Neural progenitor cell (in vitro differentiated cells): ENCODE measurements at regions not wholly inside any gene's neighbourhood (a gene's known extent, or its start where the extent isn't known, plus 50 kb on each side); places are given as distances from the start of the nearest gene placed in this dataset.

Source experiments
- DNase-seq: peaks from one replicate; pipeline ENCODE4 v3.0.0-alpha.2; 2016; ENCODE audit warnings: low spot score
- H2AFZ ChIP-seq: fragments of 200-600 bp; sonication (generic); replicated peaks from 2 replicates; pipeline ENCODE4 v1.6.1; 2016; ENCODE audit warnings: antibody characterized with exemption
- H3F3A ChIP-seq: fragments of 200-600 bp; sonication (generic); 2 replicates; pipeline ENCODE4 v1.6.1; 2016; ENCODE audit warnings: antibody characterized with exemption, low read depth
- H3K27ac ChIP-seq: fragments of 200-600 bp; sonication (generic); 2 replicates; pipeline ENCODE4 v1.5.1; 2016; ENCODE audit warnings: mild to moderate bottlenecking
- H3K27me3 ChIP-seq: fragments of 200-600 bp; sonication (generic); 2 replicates; pipeline ENCODE4 v1.6.1; 2016; ENCODE audit warnings: mild to moderate bottlenecking, moderate library complexity
- H3K36me3 ChIP-seq: fragments of 200-600 bp; sonication (generic); 2 replicates; pipeline ENCODE4 v1.5.1; 2016
- H3K4me1 ChIP-seq: fragments of 200-600 bp; sonication (generic); 2 replicates; pipeline ENCODE4 v1.6.1; 2016; ENCODE audit warnings: mixed run types
- H3K4me2 ChIP-seq: fragments of 200-600 bp; sonication (generic); 2 replicates; pipeline ENCODE4 v1.6.1; 2016
- H3K4me3 ChIP-seq: fragments of 200-600 bp; sonication (generic); 2 replicates; pipeline ENCODE4 v1.5.1; 2016
- H3K79me2 ChIP-seq: fragments of 200-600 bp; sonication (generic); 2 replicates; pipeline ENCODE4 v1.6.1; 2016; ENCODE audit warnings: low read depth
- H3K9ac ChIP-seq: fragments of 200-600 bp; sonication (generic); 2 replicates; pipeline ENCODE4 v1.6.1; 2016
- H3K9me3 ChIP-seq: fragments of 200-600 bp; sonication (generic); 2 replicates; pipeline ENCODE4 v1.5.1; 2016; ENCODE audit warnings: low read depth
- H4K20me1 ChIP-seq: fragments of 200-600 bp; sonication (generic); 2 replicates; pipeline ENCODE4 v1.6.1; 2016; ENCODE audit warnings: low read depth
- H3K27ac Mint-ChIP-seq: 3 replicates; pipeline ENCODE4 v1.8.0; 2021; ENCODE audit warnings: mixed read lengths
- H3K27me3 Mint-ChIP-seq: 2 replicates; pipeline ENCODE4 v1.8.0; 2022; ENCODE audit warnings: low read depth, mild to moderate bottlenecking, inconsistent platforms, moderate library complexity, mixed read lengths; ENCODE audit not compliant: insufficient read depth
- H3K36me3 Mint-ChIP-seq: 3 replicates; pipeline ENCODE4 v1.8.0; 2021; ENCODE audit warnings: mixed read lengths
- H3K4me1 Mint-ChIP-seq: 3 replicates; pipeline ENCODE4 v1.8.0; 2021; ENCODE audit warnings: mixed read lengths
- H3K4me3 Mint-ChIP-seq: 3 replicates; pipeline ENCODE4 v1.8.0; 2021; ENCODE audit warnings: mild to moderate bottlenecking, moderate library complexity, mixed read lengths
- H3K9me3 Mint-ChIP-seq: 3 replicates; pipeline ENCODE4 v1.8.0; 2020; ENCODE audit warnings: mixed read lengths
- EZH2 ChIP-seq: fragments of 200-600 bp; sonication (generic); IDR thresholded peaks from 2 replicates; pipeline ENCODE4 v1.6.1; 2017; ENCODE audit warnings: antibody characterized with exemption, mild to moderate bottlenecking, moderate library complexity
- EZH2phosphoT487 ChIP-seq: fragments of 200-600 bp; sonication (generic); IDR thresholded peaks from 2 replicates; pipeline ENCODE4 v1.6.1; 2017; ENCODE audit warnings: antibody characterized with exemption
- TF ChIP-seq, protein P1 (sequence below): fragments of 200-600 bp; sonication (generic); IDR thresholded peaks from 2 replicates; pipeline ENCODE4 v1.5.1; 2017; ENCODE audit warnings: antibody characterized with exemption, mild to moderate bottlenecking

DNA sequence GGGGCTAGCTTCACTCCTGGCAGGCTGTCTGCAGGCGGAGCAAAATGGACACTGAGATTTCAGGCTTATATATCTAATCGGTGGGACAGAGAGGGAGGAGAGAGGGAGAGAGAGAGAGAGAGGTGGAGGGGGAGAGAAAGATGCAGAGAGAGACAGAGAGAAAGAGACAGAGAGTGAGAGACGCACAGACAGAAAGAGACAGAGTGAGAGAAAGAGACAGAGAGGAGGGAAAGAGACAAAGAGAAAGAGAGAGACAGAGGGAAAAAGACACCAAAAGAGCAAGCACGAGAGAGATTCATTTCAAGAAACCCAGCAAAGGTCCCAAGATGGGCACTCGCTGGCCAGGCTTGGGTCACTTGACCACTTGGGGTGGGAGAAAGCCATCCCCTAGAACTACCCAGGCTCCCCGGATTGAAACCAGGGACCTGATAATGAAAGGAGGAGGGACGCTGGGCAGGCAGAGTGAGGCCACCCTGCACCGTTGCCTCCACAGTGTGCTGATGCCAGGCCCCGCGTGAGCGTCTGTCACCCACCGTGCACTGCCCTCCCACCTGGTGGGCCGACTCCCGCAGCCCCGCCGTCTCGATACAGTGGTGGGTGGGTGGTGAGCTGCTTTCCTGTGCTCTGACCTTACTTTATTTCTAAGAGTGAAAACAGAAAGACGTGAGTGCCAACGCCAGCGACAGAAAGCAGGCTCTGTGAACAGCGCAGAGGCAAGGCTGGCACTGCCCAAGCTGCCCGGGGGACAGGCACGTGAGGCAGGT lies 67.9 kb upstream of the SLCO4A1 start:
- no peak for DNase-seq
- Mint-ChIP-seq H3K36me3 (no peaks in the 10 kb centered on the region), H3K27ac (no peak overlapping the region), H3K9me3 (no peaks in the 10 kb centered on the region), H3K4me1 (peaks cover 14% of the 10 kb centered on the region), H3K4me3 (no peak overlapping the region), H3K27me3 (peaks cover 22% of the 10 kb centered on the region)
- Histone ChIP-seq H3F3A (peaks cover 5% of the 10 kb centered on the region), H3K9ac (no peak overlapping the region), H3K4me2 (no peak overlapping the region), H3K27ac (no peak overlapping the region), H2AFZ (no peak overlapping the region), H3K79me2 (no peaks in the 10 kb centered on the region), H3K9me3 (no peaks in the 10 kb centered on the region), H3K36me3 (no peaks in the 10 kb centered on the region), H3K27me3 (peaks cover 17% of the 10 kb centered on the region), H4K20me1 (peaks cover 19% of the 10 kb centered on the region), H3K4me1 (no peaks in the 10 kb centered on the region), H3K4me3 (no peak overlapping the region)
- TF ChIP-seq EZH2, result no peak
- TF ChIP-seq EZH2phosphoT487, result no peak
- TF ChIP-seq, protein P1, sequence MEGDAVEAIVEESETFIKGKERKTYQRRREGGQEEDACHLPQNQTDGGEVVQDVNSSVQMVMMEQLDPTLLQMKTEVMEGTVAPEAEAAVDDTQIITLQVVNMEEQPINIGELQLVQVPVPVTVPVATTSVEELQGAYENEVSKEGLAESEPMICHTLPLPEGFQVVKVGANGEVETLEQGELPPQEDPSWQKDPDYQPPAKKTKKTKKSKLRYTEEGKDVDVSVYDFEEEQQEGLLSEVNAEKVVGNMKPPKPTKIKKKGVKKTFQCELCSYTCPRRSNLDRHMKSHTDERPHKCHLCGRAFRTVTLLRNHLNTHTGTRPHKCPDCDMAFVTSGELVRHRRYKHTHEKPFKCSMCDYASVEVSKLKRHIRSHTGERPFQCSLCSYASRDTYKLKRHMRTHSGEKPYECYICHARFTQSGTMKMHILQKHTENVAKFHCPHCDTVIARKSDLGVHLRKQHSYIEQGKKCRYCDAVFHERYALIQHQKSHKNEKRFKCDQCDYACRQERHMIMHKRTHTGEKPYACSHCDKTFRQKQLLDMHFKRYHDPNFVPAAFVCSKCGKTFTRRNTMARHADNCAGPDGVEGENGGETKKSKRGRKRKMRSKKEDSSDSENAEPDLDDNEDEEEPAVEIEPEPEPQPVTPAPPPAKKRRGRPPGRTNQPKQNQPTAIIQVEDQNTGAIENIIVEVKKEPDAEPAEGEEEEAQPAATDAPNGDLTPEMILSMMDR, result no peak

DNA sequence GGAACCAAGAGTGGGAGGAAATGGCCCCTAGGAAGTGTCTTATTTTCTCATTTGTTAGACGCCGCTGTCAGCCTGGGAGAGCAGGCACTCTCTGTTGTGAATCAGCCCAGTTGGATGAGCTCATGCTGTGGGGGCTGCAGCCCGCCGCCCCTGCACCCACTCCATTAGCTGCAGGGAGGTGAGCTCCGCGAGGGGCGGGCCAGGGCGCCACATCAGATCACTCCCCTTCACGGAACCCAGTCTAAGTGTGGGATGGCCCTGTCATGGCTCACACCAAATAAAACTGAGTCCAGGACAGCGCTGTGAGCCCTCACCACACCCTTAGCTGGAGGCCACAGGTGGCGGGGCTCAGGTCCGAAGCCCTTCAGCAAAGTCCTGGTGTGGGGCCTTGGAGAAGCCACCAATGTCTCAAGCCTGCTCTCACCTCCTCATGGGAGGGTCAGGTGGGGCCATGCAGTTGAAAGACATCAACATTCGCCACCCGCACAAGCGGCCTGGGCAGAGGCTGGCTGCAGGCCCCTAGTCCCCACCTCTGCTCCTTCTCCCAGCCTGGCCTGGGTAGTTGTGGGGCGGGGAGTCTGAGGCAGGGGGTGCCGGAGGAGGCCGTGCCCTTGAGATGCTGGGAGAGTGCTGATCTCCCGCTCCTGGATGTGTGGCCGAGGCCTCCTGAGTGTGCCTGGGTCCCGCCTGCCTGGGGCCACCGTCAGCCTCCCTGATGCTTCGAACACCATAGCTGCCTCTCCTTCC lies 66.2 kb upstream of the SLCO4A1 start:
- TF ChIP-seq, protein P1, result no peak
- TF ChIP-seq EZH2 (no peak), EZH2phosphoT487 (no peak)
- Histone ChIP-seq H3F3A (peaks cover 5% of the 10 kb centered on the region), H3K9ac (no peak overlapping the region), H3K27me3 (peaks cover 17% of the 10 kb centered on the region), H4K20me1 (peaks cover 24% of the 10 kb centered on the region), H3K4me1 (no peaks in the 10 kb centered on the region), H3K4me3 (no peak overlapping the region), H3K9me3 (no peaks in the 10 kb centered on the region), H3K79me2 (no peaks in the 10 kb centered on the region), H3K4me2 (no peak overlapping the region), H3K36me3 (no peaks in the 10 kb centered on the region), H3K27ac (no peak overlapping the region), H2AFZ (no peak overlapping the region)
- Mint-ChIP-seq H3K27me3 (peaks cover 20% of the 10 kb centered on the region), H3K27ac (no peak overlapping the region), H3K36me3 (no peaks in the 10 kb centered on the region), H3K9me3 (no peaks in the 10 kb centered on the region), H3K4me1 (peaks cover 5% of the 10 kb centered on the region), H3K4me3 (no peak overlapping the region)
- DNase-seq, result no peak

DNA sequence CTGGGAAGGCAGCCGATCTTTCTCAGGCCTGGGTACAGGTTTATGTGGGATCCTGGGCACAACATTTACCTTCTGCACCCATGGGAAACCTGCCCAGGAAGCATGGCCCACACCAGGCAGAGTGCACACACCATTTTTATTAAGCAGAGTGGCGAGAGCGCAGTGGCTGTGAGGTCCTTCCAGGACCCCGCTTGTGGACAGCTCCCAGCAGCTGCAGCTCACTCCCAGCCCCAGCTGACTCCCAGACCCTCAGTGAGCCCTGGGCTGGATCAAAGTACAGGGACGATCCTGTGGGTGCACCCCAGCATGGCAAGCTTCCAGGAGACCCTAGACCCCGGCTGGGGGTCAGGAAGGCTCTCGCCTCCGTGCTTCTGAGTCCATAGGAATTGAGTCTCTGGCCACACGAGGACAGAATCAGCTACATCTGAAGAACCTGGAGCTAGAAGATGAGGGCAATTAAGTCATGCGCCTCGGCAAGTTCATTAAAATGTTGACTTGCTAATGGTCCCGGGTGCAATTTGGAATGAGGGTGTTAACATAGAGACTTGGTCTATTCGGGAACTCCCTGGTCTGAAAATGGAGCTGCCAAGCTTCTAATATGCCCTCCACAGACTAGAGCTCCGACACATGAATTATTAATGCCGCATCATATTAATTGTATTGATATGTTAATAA lies 65.4 kb upstream of the SLCO4A1 start:
- H3K36me3 Mint-ChIP-seq, result no peaks in the 10 kb centered on the region
- H3K4me1 Mint-ChIP-seq, result peaks cover 5% of the 10 kb centered on the region
- peaks cover 22% of the 10 kb centered on the region for H3K27me3 ChIP-seq
- H3K27ac Mint-ChIP-seq, result no peak overlapping the region
- H4K20me1 ChIP-seq, result peaks cover 24% of the 10 kb centered on the region
- no peaks in the 10 kb centered on the region for H3K9me3 ChIP-seq
- H3K27ac ChIP-seq, result no peak overlapping the region
- no peaks in the 10 kb centered on the region for H3K36me3 ChIP-seq
- H3K9me3 Mint-ChIP-seq, result no peaks in the 10 kb centered on the region
- no peak overlapping the region for H3K9ac ChIP-seq
- no peak overlapping the region for H3K4me3 Mint-ChIP-seq
- DNase-seq, result peak; percentile 78
- H3K4me3 ChIP-seq, result no peak overlapping the region
- peaks cover 20% of the 10 kb centered on the region for H3K27me3 Mint-ChIP-seq
- peaks cover 5% of the 10 kb centered on the region for H3F3A ChIP-seq
- H2AFZ ChIP-seq, result no peak overlapping the region
- no peaks in the 10 kb centered on the region for H3K79me2 ChIP-seq
- no peak overlapping the region for H3K4me2 ChIP-seq
- no peaks in the 10 kb centered on the region for H3K4me1 ChIP-seq
- TF ChIP-seq EZH2phosphoT487 (no peak), EZH2 (no peak)
- TF ChIP-seq, protein P1, result no peak
